ENCODE measurements at regions not wholly inside any gene's neighbourhood (a gene's known extent, or its start where the extent isn't known, plus 50 kb on each side); places are given as distances from the start of the nearest gene placed in this dataset.
A peak's percentile ranks its signal among the peaks of the same experiment; 100 is the strongest.

- peak; percentile 71 for DNase-seq (ENCODE audit: low read depth, low spot score)
- in situ Hi-C loops (cut with HindIII; ENCODE audit: low pct_unique_long_range_greater_than_20kb, low sequenced_read_pairs): no loop called here
Observed at GRCh38 chr16:9489835-9490467, 398.5 kb downstream of the HAPSTR1 start.

- no peak for DNase-seq (ENCODE audit: low read depth, low spot score)
- in situ Hi-C loops (cut with HindIII; ENCODE audit: low pct_unique_long_range_greater_than_20kb, low sequenced_read_pairs): no loop called here
Observed at GRCh38 chr16:9495824-9496223, 404.4 kb downstream of the HAPSTR1 start.

GRCh38 chr16:9497750-9498149 lies 406.3 kb downstream of the HAPSTR1 start:
- in situ Hi-C loops (cut with HindIII; ENCODE audit: low pct_unique_long_range_greater_than_20kb, low sequenced_read_pairs): no loop called here
- DNase-seq (ENCODE audit: low read depth, low spot score): no peak

GRCh38 chr16:9499941-9500593 lies 408.6 kb downstream of the HAPSTR1 start:
- no peak for DNase-seq (ENCODE audit: low read depth, low spot score)
- in situ Hi-C loops (cut with HindIII; ENCODE audit: low pct_unique_long_range_greater_than_20kb, low sequenced_read_pairs): no loop called here

- in situ Hi-C loops (cut with HindIII; ENCODE audit: low pct_unique_long_range_greater_than_20kb, low sequenced_read_pairs): no loop called here
- no peak for DNase-seq (ENCODE audit: low read depth, low spot score)
Observed at GRCh38 chr16:9500872-9501271, 409.4 kb downstream of the HAPSTR1 start.

GRCh38 chr16:9503251-9503984 lies 412.0 kb downstream of the HAPSTR1 start:
- DNase-seq (ENCODE audit: low read depth, low spot score): no peak
- in situ Hi-C loops (cut with HindIII; ENCODE audit: low pct_unique_long_range_greater_than_20kb, low sequenced_read_pairs): no loop called here

- DNase-seq (ENCODE audit: low read depth, low spot score): no peak
- in situ Hi-C loops (cut with HindIII; ENCODE audit: low pct_unique_long_range_greater_than_20kb, low sequenced_read_pairs): no loop called here
Observed at GRCh38 chr16:9508328-9508936, 417.0 kb downstream of the HAPSTR1 start.

- in situ Hi-C loops (cut with HindIII; ENCODE audit: low pct_unique_long_range_greater_than_20kb, low sequenced_read_pairs): no loop called here
- DNase-seq (ENCODE audit: low read depth, low spot score): no peak
Observed at GRCh38 chr16:9509663-9510062, 418.2 kb downstream of the HAPSTR1 start.

- in situ Hi-C loops (cut with HindIII; ENCODE audit: low pct_unique_long_range_greater_than_20kb, low sequenced_read_pairs): no loop called here
Observed at GRCh38 chr16:9511389-9511788, 419.9 kb downstream of the HAPSTR1 start.

GRCh38 chr16:9516444-9516843 lies 425.0 kb downstream of the HAPSTR1 start:
- in situ Hi-C loops (cut with HindIII; ENCODE audit: low pct_unique_long_range_greater_than_20kb, low sequenced_read_pairs): no loop called here

More at GRCh38 chr16:9511389-9511788, 419.9 kb downstream of the HAPSTR1 start:
- DNase-seq (ENCODE audit: low read depth, low spot score): no peak

GRCh38 chr16:9518051-9518450 lies 426.6 kb downstream of the HAPSTR1 start:
- in situ Hi-C loops (cut with HindIII; ENCODE audit: low pct_unique_long_range_greater_than_20kb, low sequenced_read_pairs): no loop called here
- DNase-seq (ENCODE audit: low read depth, low spot score): peak; percentile 97

More at GRCh38 chr16:9516444-9516843, 425.0 kb downstream of the HAPSTR1 start:
- DNase-seq (ENCODE audit: low read depth, low spot score): no peak

- no peak for DNase-seq (ENCODE audit: low read depth, low spot score)
- in situ Hi-C loops (cut with HindIII; ENCODE audit: low pct_unique_long_range_greater_than_20kb, low sequenced_read_pairs): no loop called here
Observed at GRCh38 chr16:9518581-9518980, 427.1 kb downstream of the HAPSTR1 start.

- DNase-seq (ENCODE audit: low read depth, low spot score): peak; percentile 69
- in situ Hi-C loops (cut with HindIII; ENCODE audit: low pct_unique_long_range_greater_than_20kb, low sequenced_read_pairs): no loop called here
Observed at GRCh38 chr16:9521749-9522370, 430.4 kb downstream of the HAPSTR1 start.

GRCh38 chr16:9522614-9523013 lies 431.2 kb downstream of the HAPSTR1 start:
- DNase-seq (ENCODE audit: low read depth, low spot score): no peak
- in situ Hi-C loops (cut with HindIII; ENCODE audit: low pct_unique_long_range_greater_than_20kb, low sequenced_read_pairs): no loop called here

GRCh38 chr16:9523994-9524393 lies 432.6 kb downstream of the HAPSTR1 start:
- DNase-seq (ENCODE audit: low read depth, low spot score): no peak
- in situ Hi-C loops (cut with HindIII; ENCODE audit: low pct_unique_long_range_greater_than_20kb, low sequenced_read_pairs): no loop called here

GRCh38 chr16:9525037-9525436 lies 433.6 kb downstream of the HAPSTR1 start:
- in situ Hi-C loops (cut with HindIII; ENCODE audit: low pct_unique_long_range_greater_than_20kb, low sequenced_read_pairs): no loop called here
- no peak for DNase-seq (ENCODE audit: low read depth, low spot score)

GRCh38 chr16:9526791-9527190 lies 435.3 kb downstream of the HAPSTR1 start:
- in situ Hi-C loops (cut with HindIII; ENCODE audit: low pct_unique_long_range_greater_than_20kb, low sequenced_read_pairs): no loop called here
- DNase-seq (ENCODE audit: low read depth, low spot score): no peak

- DNase-seq (ENCODE audit: low read depth, low spot score): no peak
- in situ Hi-C loops (cut with HindIII; ENCODE audit: low pct_unique_long_range_greater_than_20kb, low sequenced_read_pairs): no loop called here
Observed at GRCh38 chr16:9527976-9528375, 436.5 kb downstream of the HAPSTR1 start.

All from SK-MEL-5 (cell line).